ENCODE measurements at regions not wholly inside any gene's neighbourhood (a gene's known extent, or its start where the extent isn't known, plus 50 kb on each side); places are given as distances from the start of the nearest gene placed in this dataset.

DNA sequence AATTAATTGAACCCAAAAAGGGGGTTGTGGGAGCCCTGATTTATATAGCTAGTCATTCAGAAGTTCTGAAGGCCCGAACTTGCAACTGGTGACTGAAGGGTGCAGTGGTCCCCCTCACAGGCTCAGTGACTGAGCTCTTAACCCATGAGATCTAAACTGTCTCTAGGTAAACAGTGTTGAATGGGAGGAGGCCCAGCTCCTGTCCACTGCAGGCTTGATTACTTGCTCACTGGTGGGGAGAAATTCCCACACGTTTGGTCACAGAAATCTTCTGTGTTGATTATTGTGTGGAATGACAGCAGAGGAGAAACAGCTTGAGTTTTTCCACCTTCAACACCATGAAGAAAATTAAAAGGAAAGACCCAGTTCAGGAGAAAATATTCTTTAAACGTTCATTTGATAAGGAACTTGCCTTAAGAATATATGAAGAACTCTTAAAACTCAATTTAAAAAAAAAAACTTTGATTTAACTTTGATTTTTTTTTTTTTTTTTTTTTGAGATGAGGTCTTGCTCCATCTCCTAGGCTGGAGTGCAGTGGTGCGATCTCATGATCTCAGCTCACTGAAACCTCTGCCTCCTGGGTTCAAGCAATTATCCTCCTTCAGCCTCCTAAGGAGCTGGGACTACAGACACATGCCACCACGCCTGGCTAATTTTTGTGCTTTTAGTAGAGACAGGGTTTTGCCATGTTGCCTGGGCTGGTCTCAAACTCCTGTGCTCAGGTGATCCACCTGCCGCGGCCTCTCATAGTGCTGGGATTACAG, 249.3 kb downstream of the UQCRFS1 start:
- Histone ChIP-seq H3K4me3 (no peak overlapping the region), H3K9me3 (no peaks in the 10 kb centered on the region), H3K36me3 (no peaks in the 10 kb centered on the region), H3K27ac (no peak overlapping the region), H3K4me1 (peaks cover 0 to 12% (median 3%) of the 10 kb centered on the region in 12 donors), H3K27me3 (no peaks in the 10 kb centered on the region)
- intact Hi-C loops (cut with DNase I) = no loop called here
- TF ChIP-seq, protein P1, sequence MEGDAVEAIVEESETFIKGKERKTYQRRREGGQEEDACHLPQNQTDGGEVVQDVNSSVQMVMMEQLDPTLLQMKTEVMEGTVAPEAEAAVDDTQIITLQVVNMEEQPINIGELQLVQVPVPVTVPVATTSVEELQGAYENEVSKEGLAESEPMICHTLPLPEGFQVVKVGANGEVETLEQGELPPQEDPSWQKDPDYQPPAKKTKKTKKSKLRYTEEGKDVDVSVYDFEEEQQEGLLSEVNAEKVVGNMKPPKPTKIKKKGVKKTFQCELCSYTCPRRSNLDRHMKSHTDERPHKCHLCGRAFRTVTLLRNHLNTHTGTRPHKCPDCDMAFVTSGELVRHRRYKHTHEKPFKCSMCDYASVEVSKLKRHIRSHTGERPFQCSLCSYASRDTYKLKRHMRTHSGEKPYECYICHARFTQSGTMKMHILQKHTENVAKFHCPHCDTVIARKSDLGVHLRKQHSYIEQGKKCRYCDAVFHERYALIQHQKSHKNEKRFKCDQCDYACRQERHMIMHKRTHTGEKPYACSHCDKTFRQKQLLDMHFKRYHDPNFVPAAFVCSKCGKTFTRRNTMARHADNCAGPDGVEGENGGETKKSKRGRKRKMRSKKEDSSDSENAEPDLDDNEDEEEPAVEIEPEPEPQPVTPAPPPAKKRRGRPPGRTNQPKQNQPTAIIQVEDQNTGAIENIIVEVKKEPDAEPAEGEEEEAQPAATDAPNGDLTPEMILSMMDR (IDR thresholded peaks at IDR 0.05) = no peak
- no peak for TF ChIP-seq POLR2A (IDR thresholded peaks at IDR 0.05)
- WGBS, 4 donors = 76 to 83% (median 80%) methylated on average over 7 of the region's 7 CpGs
- ATAC-seq (no peak), DNase-seq (no peak)

DNA sequence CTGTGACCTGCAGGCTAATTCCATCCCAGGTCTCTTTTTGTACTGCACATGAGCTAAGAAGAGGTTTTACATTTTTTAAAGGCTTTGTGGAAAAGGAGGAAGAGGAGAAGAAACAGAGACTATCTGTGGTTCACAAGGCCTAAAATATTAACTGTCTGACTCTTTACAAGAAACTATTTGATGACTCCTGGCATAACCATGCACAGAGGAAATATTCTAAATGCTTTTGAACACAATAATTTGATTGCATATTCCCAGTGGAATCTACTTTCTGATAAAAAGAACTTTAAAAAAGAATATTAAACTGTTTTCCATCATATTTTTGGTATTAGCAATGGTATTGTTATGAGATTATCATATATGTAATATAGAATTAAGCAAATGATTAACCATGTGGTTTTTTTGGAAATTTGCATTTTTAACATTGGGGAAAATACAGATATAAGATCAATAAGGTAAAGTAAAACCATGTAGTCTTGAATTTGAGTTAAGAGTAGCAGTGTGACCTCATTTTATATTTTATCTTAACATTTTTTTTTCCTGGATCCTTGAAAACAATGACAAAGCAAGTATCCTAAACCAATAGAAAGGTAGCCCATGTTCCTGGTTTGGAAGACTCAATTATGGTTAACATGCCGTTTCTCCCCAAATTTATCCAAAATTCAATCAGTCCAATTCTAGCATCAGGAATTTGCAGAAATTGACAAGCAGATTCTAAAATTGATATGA, 251.0 kb downstream of the UQCRFS1 start:
- Histone ChIP-seq H3K4me1 (peaks cover 0 to 5% (median 2%) of the 10 kb centered on the region in 12 donors), H3K9me3 (peaks cover 0 to 8% (median 0%) of the 10 kb centered on the region in 12 donors), H3K27me3 (no peaks in the 10 kb centered on the region), H3K27ac (no peak overlapping the region), H3K4me3 (no peak overlapping the region), H3K36me3 (no peaks in the 10 kb centered on the region)
- TF ChIP-seq POLR2A (IDR thresholded peaks at IDR 0.05) = no peak
- TF ChIP-seq, protein P1 (IDR thresholded peaks at IDR 0.05) = no peak
- ATAC-seq = no peak
- no peak for DNase-seq
- 79 to 90% (median 83%) methylated on average over 1 of the region's 1 CpG for WGBS, 4 donors
- intact Hi-C loops (cut with DNase I) = no loop called here

DNA sequence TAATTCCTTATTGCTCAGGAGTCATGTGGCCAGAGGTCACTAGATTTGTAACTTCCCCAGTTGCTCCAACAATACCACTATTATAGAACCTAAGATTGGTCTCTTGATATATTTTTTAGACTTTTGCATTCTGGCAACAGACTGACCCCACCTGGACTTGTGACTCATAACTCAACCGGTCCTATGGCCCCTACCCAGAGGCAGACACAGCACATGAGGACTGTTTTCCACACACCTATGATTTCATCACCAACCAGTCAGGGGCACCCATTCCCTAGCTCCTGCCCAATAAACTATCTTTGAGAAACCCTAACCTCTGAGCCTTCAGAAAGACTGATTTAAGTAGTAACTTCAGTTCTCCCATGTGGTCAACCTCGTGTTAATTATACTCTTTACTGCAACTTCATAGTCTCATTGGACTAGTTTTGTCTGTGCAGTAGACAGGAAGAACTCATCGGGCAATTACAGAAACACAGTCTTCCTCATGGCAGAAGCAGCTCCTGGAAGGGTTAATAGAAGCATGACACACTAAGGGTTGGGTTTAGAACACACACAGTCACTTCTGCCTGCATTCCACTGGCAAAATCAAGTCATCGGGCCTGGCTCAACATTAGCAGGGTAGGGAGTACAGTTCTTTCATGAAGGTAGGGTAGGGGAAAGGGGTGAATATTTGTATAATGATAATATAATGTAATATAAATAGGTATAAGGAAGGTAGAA, 251.8 kb downstream of the UQCRFS1 start:
- Histone ChIP-seq H3K9me3 (peaks cover 0 to 8% (median 0%) of the 10 kb centered on the region in 12 donors), H3K27me3 (no peaks in the 10 kb centered on the region), H3K4me1 (peaks cover 0 to 3% (median 0%) of the 10 kb centered on the region in 12 donors), H3K27ac (no peak overlapping the region), H3K4me3 (no peak overlapping the region), H3K36me3 (no peaks in the 10 kb centered on the region)
- ATAC-seq (no peak), DNase-seq (no peak)
- WGBS, 4 donors = 59 to 73% (median 67%) methylated on average over 4 of the region's 4 CpGs
- no peak for TF ChIP-seq POLR2A (IDR thresholded peaks at IDR 0.05)
- TF ChIP-seq, protein P1 (IDR thresholded peaks at IDR 0.05) = no peak
- intact Hi-C loops (cut with DNase I) = no loop called here

DNA sequence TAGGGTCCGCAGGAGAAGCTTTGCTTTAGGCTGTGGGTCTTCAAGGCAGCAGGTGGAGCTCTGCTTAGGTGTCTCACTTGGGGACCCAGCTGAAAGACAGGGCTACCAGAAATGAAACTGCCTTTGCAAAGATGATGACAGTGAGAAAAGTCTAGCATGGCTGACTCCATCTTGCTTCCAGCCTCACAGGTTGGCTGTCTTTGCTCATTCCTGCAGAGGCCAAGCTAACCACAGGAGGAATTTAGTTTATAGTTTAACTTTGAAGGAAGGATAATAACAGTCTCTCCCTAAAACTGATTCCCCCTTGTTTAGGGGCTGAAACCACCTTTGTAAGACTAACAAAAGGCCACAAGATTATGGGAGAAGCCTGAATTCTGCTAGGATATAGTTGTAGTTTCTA, 252.4 kb downstream of the UQCRFS1 start:
- Histone ChIP-seq H3K9me3 (peaks cover 0 to 8% (median 0%) of the 10 kb centered on the region in 12 donors), H3K4me3 (no peak overlapping the region), H3K36me3 (no peaks in the 10 kb centered on the region), H3K27ac (no peak overlapping the region), H3K27me3 (no peaks in the 10 kb centered on the region), H3K4me1 (peaks cover 0 to 3% (median 0%) of the 10 kb centered on the region in 12 donors)
- ATAC-seq (no peak), DNase-seq (no peak)
- 84 to 93% (median 87%) methylated on average over 1 of the region's 1 CpG for WGBS, 4 donors
- TF ChIP-seq POLR2A (IDR thresholded peaks at IDR 0.05) = no peak
- TF ChIP-seq, protein P1 (IDR thresholded peaks at IDR 0.05) = no peak
- intact Hi-C loops (cut with DNase I) = no loop called here

All from heart left ventricle (tissue), 16 donors.